UCSD-AML1 (cell line): ENCODE measurements at regions not wholly inside any gene's neighbourhood (a gene's known extent, or its start where the extent isn't known, plus 50 kb on each side); places are given as distances from the start of the nearest gene placed in this dataset.

Experiments used
- DNase-seq: peaks from one replicate; lab custom pipeline; 2025; ENCODE audit not compliant: unreplicated experiment; lab: John Stamatoyannopoulos, UW

DNA sequence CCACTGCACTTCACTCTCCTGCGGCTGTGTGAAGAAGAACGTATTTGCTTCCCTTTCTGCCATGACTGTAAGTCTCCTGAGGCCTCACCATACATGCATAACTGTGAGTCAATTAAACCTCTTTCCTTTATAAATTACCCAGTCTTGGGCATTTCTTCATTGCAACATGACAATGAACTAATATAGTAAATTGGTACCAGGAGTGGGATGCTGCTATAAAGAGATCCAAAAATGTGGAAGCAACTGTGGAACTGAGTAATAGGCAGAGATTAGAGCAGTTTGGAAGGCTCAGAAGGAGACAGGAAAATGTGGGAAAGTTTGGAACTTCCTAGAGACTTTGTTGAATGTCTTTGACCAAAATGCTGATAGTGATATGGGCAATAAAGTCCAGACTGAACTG, 1907.9 kb downstream of the MRPL39 start:
- no peak for DNase-seq

DNA sequence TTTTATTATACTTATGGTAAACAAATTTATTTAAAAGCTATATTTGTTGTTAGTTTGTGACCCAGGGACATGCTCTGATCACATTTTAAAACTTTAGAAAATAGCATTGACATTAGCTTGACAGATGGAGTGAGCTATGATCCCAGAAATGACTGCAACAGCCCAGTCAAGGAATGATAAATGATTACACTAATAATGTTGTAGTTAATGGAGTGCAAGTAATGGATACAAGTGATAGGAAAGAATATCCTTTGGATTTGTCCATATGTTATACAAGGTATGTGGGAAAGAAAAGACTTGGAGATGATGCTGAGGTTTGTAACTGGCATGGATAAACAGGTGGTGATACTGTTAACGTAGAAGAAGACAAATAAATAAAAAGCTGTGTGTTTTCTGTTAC, 1908.7 kb downstream of the MRPL39 start:
- DNase-seq, result no peak

DNA sequence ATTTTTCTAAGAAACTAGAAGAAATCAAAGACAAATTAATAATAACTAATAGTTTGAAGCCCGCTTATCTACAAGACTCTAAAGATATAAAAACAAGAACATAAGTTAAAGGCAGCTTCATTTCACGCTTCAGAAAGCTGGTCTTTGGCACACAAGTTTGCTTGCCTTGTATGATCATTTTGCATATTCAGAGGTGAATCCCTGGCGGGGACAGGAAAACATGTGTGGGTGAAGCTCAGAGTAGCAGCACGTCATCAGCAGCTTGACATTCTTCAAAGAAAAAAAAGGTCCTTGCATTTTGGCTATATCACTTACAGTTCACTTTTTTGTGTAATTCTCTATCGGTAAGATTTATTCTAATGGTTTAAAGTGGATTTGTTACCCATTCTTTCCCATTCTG, 1911.8 kb downstream of the MRPL39 start:
- no peak for DNase-seq

DNA sequence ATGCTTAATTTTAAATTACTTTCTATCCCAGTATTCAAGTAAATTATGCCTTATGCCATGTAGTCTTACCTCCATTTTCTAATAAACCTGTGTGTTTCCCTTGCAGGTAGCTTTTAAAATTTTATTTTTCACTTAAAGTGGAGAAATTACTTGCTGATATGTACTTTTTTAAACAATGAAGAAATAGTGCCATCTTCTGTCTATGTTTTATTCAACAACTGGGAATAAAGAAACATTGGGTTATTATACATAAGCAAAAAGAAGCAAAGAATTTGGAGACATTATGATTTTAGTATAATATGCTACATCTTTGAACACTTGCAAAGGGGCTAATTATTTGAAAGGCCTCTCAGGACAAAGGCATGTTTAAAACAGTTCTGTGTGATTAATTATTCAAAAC, 1912.9 kb downstream of the MRPL39 start:
- no peak for DNase-seq

DNA sequence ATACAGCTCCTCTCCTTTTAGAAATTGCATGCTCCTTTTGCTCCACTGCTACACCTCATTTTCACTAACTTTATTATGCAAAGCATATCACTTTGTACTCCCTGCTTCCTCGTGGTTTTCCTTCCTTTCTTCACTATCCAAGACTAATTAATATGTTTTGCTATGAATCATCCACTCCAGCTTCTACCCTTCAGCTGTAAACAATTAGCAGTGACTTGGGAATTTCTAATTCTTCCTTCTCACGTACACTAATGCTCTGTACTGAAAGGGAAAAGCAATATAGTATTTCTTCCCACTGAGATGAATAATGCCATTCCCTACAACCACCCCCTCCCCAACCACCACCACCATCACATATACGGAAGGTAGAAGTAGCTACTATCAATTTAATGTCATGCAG, 1917.0 kb downstream of the MRPL39 start:
- no peak for DNase-seq

DNA sequence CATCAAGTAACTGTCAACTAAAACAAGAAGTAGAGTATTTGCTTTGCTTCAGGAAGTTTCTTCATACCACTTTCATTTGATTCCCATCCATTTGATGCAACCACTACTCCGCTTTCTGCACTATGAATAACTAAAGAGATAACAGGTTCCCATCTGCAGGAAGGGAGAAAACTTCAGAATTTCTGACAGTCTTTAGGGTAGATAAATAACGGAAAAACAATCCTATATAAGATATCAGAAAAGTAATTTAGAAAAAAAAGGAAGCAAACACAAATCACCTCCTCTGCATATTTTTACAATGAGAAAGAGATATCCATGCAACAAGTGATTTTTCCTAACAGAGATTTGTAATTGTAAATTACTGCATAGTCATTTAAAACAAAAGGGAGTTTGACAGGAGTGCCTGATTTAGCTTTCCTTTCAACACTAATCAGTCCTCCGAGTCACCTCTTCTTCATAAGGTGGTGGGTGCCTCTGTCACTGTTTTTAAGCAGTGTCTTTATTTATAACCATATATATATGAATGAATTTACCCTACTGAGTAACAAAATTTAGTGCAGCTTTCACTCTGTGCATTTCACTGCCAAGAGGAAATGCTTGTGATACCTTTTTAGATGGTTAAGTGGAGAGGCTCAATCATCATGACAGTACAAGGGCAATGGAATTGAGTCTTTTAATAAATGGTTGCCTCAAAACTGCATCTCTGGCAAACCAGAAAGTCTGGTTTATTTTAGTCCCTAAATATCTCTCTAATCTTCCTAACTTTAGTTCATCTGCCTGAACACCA, 1920.4 kb downstream of the MRPL39 start:
- no peak for DNase-seq

DNA sequence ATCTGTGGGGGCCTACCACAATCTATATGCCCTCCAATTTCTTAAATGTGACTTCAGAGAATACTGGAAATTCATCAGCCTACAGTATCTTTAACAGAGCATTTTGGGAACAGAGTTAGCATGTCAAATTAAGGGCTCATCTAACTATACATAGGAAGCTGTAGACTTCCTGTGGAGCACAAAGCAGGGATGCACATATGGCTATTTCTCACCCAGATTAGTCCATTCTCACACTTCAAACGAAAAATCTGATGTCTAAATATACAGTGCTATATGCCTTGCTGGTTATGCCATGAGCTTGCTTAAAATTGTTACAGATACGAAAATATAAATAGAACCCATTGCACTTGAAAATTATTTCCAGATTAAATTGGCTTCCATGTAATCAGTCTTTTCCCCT, 1922.8 kb downstream of the MRPL39 start:
- no peak for DNase-seq

DNA sequence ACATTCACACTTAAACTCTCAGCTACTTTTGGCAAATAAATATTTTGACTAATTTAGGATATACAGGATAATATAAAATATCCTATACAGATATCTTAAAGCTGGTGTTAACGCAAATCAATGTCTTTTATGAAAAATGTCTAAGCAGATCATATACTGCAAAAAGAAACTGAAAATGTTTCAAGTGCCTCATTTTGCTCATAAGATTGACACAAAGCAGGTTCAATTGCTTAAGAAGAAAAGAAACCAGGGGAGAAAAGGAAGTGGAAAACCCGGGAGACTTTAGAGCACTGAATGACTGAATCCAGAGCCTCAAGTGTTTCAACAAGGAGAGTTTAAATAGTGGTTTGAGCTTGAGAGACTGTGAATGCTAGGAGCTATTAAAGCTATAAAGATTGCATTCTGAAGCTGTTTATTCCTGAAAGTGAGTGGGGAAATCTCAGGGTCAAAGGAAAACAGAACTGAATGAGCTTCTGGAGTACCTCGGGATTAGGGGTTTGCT, 1943.0 kb downstream of the MRPL39 start:
- no peak for DNase-seq

DNA sequence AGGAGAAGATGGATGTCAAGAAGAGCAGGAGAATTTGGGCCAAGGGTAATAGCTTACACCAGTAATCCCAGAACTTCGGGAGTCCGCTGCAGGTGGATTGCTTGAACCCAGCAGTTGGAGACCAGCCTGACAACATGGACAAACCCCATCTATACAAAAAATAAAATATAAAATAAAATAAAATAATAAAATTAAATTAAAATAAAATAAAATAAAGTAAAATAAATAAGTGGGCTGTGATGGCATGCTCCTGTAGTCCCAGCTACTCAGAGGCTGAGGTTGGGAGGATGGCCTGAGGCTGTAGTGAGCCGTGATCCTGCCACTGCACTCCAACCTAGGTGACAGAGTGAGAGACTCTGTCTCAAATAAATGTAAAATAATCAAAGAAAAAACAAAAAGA, 1946.7 kb downstream of the MRPL39 start:
- DNase-seq, result no peak

DNA sequence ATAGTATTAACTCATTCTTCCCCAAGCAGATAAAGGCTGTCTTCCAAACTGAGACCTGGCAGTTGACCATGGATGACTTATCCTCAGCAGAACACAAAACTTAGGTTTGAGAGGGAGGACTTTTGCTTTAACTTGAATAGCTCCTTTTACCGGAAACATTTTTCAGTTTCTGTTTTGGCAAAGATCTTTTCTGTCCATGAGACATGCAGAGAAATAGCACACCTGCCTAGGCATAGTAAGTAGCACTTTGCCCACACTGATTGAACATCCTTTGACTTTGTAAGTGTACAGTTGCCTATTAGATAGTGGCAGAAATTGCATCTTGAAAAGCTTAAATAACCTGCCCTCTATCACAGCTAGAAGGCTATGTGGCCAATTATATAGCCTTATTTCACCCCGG, 1962.5 kb downstream of the MRPL39 start:
- DNase-seq, result no peak

DNA sequence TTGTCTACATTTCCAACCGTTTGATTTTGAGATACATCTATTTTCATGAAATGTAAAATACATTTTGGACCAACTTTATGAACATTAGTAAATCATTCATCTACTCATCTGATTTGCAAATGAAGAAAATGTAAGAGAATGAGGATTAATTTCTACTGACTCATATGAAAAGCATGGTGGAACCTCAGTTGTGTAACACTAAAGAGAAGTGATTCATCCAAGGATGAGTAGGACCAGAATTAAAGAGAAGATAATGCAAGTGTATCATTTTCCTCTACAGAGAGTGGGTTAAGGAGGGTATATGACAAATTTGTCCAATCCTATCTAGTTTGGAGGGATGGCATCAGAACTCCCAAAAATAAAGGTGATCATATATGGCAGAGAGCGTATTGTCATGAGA, 1967.6 kb downstream of the MRPL39 start:
- DNase-seq, result no peak

DNA sequence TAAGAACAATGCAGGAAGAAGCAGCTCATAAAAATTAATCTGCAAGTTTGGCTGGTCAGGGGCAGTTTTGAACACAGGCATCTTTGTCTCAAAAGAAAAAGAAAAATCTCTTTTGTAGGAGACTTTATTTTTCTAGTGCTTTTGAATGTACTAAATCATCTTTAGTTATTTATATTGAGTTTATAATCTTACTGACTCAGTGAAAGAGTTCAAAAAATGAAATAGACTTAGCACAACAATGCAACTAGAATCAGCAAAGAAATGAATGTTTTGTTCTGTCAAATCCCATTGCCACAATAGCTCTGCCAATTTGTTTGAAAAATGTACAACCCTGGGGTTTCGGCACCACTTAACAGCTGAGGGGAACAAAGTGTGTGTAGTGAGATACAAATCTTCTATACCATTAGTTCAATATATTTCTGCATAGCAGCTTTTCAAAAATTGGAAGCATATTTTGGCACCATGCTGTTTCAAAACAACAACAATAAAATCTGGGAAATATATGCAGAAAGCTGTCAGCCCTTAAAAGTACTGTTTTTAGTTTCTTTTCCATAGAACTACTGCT, 1969.1 kb downstream of the MRPL39 start:
- no peak for DNase-seq

DNA sequence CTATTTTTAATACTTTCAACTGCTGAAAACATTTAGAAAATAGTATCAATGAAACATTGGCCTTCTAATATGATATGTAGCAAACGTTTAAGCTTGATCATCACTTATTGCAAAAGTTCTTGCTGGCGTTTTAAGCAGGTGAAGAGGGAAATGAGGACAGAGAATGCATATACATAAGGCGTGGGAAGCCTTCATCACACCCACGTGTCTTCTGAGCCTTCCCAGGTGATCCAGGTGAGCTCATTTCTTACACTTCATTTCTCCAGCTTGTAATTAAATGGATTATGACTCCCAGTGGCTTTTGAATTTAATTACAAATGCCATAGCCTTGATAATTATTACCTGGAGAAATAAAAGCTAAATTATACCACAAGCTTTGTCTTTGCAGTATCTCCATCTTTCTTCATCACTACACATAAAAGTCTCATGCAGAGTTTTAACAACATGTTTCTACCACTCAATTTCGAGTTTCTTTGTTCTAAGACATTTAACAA, 1973.8 kb downstream of the MRPL39 start:
- DNase-seq, result no peak

DNA sequence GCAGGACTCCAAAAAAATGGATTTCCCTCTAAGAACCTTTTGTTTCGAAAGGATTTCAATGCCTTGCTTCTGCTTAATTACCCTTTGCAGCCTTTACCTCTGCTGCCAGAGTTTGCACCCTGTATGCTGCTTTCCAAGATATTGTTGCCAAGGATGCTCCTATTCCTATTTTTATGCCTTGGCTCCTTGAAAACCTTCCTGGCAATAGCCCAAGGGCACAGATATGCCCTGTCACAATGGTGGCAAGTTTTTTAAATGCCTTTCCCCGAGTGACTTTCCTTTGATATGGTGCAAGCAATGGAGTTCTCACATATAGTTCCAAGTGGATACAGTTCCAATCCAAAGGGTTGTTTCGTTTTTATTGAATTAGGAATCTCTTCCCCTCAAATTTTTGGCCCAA, 1983.0 kb downstream of the MRPL39 start:
- no peak for DNase-seq

DNA sequence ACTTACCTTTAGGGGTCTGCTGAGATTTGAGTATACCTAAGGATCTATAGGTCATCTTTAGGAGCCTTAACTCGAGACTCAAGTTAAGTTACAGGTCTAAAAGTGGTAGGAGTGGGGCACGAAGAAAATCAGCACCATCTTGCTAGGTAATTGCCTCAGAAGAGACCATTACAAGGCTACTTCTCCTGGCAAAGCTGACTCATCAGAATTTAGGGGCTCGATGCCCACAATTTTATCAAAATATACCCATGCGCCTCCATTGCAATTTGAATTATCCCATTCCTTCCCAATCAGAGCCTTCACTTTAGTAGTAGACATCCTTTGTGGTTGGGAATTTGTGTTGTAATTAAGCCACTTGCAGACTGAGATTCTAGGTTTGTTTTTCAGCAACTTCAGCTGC, 1994.3 kb downstream of the MRPL39 start:
- no peak for DNase-seq

DNA sequence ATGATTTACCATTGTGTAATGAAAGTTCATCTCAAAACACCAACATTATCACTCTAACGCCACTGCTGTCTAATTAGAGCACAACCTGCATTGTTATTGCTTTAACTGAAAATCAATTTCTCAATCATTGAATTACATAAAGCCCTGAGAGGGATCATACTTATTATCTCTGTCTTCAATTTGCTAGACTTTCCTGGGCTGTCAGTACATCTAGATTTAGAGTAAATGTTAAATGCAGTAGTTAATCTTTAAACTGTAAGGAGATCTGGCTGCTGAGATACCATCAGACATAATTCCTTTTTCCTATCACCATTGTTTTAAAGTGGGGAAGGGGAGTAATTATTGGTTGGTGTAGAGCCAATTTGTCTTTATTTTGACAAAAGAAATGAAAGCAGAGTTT, 1995.1 kb downstream of the MRPL39 start:
- no peak for DNase-seq

DNA sequence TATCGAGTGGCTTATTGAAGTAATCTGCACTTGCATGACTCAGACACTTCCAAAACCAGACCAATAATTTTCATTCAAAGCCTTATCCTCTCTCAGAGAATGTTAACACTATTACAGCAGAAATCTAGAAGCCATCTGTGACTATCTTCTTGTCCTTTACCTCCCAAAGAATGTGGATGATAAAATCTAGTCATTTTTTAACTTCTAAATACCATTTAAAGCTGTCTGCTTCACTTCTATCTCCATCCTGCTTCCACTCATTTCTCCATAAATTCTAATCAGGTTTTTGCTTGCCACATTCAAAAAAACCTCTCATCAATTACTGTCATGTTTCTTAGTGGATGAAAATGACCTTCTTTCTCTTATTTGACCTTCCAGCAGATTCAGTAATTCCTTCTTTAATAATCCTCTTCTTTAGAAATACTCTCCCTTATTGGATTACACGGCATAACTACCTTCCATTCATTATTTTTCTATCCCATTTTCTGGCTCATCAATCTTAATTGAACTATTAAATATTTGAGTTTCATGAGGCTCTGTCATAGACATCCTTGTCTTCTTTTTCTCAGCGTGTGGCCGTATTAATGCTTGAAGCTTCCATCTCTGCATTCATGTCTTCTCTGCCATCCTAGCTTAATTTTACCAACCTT, 1999.4 kb downstream of the MRPL39 start:
- no peak for DNase-seq

DNA sequence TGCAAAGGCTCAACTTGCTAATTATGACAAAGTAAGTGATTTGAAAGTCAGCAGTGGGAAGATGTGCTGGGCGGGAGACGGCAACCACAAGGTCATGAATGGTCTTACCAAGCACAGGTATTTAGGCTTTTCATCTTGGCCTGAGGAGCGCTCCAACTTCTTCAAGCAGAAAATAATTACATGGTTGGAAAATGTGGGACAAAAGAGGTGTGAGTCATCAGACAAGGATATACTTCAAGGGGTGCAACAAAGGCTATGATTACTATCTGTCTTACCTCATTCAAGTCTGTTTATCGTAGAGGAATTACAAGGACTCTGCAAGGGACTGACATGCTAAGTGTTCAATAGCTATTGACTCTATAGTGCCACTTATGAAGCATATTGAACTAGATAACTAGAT, 2005.7 kb downstream of the MRPL39 start:
- no peak for DNase-seq

DNA sequence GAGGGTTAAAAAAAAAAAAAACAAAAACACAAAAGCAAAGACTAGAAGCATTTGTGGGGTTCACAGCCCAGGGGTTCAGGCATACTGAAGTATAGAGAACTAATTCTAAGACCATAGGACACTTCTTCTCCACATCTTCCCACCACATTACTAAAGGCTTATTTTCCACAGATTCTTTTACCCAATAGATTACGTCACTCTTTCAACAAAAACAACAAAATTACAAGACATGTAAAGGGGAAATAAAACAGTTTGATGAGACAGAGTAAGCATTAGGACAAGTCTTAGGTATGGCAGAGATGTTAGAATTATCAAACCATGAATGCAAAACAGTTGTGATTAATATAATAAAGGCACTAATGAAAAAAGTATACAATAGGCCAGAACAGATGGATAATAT, 2013.7 kb downstream of the MRPL39 start:
- no peak for DNase-seq

DNA sequence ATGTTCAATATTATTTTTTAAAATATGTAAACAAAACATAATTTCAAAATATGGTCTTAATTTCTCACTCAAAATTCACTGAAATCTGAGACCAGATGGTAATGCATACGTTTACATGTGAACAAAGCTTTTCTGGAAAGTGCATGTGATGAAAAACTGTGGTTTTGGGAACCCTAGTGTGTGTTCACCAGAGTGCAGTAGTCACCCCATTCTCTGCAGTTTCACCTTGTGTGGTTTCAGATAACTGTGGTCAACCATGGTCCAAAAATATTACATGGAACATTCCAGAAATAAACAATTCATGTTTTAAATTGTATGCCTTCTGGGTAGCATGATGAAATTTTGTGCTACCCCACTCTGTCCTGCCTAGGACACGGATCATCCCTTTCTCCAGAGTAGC, 2021.9 kb downstream of the MRPL39 start:
- no peak for DNase-seq

DNA sequence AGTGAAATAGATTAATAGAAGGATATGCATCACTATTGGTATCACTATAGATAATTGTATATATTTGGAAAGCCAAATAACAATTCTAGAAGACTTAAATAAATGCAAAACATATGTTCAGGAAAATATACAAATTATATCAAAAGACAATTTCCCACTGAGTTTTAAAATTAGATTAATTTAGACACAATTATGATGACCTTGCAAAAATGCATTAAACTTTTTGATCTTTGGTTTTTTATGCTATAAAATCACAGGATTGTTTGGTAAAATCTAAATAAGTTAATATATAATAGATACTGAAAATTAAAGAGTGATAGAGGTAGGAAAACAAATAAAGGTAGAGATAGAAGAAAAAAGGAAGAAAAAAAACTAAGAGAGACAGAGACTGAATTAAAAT, 2027.7 kb downstream of the MRPL39 start:
- no peak for DNase-seq

DNA sequence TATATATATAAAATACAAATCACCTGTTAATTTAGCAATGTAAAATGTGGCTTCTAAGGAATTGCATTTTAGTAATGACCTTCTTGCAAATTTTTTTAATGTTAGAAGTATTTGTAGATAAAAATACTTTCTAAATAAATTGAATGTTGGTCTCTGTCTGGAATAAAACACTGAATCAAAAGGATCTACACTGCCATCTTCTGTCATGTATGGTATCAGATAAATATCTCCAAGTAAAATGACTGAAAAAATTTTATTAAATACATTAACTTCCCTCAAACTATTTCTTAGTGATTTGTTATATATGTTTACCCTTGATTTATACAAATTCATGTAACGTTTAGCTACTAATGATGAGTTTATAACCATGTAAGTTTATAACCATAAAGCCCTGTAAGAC, 2029.3 kb downstream of the MRPL39 start:
- DNase-seq, result no peak
